Natural killer cell treated with Interleukin-12 subunit alpha and Interleukin-12 subunit beta and Interleukin-15 and Interleukin-18, amount 100 ng/mL, for 72 hours (primary cell): ENCODE measurements at regions not wholly inside any gene's neighbourhood (a gene's known extent, or its start where the extent isn't known, plus 50 kb on each side); places are given as distances from the start of the nearest gene placed in this dataset.
A peak's percentile ranks its signal among the peaks of the same experiment; 100 is the strongest.

Source experiments
- ATAC-seq, 2 donors: fragments of 150-1000 bp; cut with Tn5 transposase in 1 of 2; sonication (Bioruptor Pico), chemical (Tn5 transposase) in 1 of 2; 2 replicates each; pipeline ENCODE4 v1.10.0; 2021
- DNase-seq: peaks from one replicate; pipeline ENCODE4 v3.0.0; 2022; ENCODE audit warnings: low spot score
- H3K27ac Mint-ChIP-seq, 2 donors: 1 replicate in 1 of 2; 2 replicates in 1 of 2; pipeline ENCODE4 v1.8.0; 2022; ENCODE audit warnings: mixed read lengths in 2 of 2, mild to moderate bottlenecking in 1 of 2, moderate library complexity in 1 of 2
- H3K27me3 Mint-ChIP-seq, 2 donors: 1 replicate in 1 of 2; 2 replicates in 1 of 2; pipeline ENCODE4 v1.8.0; 2022; ENCODE audit warnings: mixed read lengths in 2 of 2
- H3K36me3 Mint-ChIP-seq: one replicate; pipeline ENCODE4 v1.8.0; 2022; ENCODE audit warnings: mixed read lengths
- H3K4me1 Mint-ChIP-seq, 2 donors: 1 replicate in 1 of 2; 2 replicates in 1 of 2; pipeline ENCODE4 v1.8.0; 2022; ENCODE audit warnings: low read depth in 2 of 2, mixed read lengths in 2 of 2, mild to moderate bottlenecking in 1 of 2
- H3K4me3 Mint-ChIP-seq: one replicate; pipeline ENCODE4 v1.8.0; 2022; ENCODE audit warnings: mixed read lengths
- H3K9me3 Mint-ChIP-seq: 2 replicates; pipeline ENCODE4 v1.8.0; 2022; ENCODE audit warnings: mixed read lengths

DNA sequence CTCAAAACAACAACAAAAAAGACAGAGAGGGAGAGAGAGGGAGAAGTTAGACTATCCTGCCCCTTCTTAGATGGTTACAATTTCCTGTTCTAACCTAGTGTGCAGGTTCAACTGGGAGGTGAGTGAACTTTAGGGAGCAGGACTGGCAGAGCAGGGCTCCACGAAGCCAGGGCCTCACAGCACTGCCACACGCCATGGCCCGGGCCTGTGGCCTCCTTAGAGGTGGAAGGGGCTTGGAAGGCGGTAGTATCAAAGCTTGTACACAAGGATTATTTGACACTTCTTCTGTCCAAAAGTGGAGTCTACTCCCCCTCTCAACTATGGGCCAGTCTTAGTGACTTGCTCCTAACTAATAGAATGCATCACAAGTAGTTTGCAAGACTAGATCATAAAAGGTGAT is 62.9 kb upstream of the TMEM72 start:
- Mint-ChIP-seq H3K27ac (no peak overlapping the region), H3K4me1 (no peaks in the 10 kb centered on the region), H3K27me3 (peaks cover 8 to 14% of the 10 kb centered on the region in 2 donors), H3K4me3 (no peak overlapping the region), H3K9me3 (no peaks in the 10 kb centered on the region), H3K36me3 (no peaks in the 10 kb centered on the region)
- no peak for DNase-seq
- ATAC-seq, result no peak

DNA sequence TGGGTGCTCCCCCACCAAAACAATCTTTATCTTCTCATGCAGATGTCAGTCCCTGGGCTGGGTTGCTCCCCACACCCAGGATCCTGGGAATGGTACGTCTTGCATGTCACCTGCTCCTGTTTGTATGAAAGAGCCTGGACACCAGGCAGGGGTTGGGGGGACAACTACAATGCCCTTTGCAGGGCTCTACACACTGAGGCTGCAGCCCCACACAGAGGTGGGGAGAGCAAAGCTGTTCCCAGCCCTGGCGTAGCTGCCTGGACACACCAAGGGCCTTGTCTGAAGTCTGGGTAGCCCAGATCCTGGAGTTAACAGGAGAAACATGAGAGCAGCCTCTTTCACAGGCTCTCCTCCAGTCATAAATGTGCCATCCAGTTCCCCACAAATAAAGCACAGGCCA is 61.2 kb upstream of the TMEM72 start:
- Mint-ChIP-seq H3K27ac (no peak overlapping the region), H3K36me3 (no peaks in the 10 kb centered on the region), H3K4me3 (no peak overlapping the region), H3K27me3 (peaks cover 8 to 14% of the 10 kb centered on the region in 2 donors), H3K4me1 (no peaks in the 10 kb centered on the region), H3K9me3 (no peaks in the 10 kb centered on the region)
- ATAC-seq, result no peak
- no peak for DNase-seq

DNA sequence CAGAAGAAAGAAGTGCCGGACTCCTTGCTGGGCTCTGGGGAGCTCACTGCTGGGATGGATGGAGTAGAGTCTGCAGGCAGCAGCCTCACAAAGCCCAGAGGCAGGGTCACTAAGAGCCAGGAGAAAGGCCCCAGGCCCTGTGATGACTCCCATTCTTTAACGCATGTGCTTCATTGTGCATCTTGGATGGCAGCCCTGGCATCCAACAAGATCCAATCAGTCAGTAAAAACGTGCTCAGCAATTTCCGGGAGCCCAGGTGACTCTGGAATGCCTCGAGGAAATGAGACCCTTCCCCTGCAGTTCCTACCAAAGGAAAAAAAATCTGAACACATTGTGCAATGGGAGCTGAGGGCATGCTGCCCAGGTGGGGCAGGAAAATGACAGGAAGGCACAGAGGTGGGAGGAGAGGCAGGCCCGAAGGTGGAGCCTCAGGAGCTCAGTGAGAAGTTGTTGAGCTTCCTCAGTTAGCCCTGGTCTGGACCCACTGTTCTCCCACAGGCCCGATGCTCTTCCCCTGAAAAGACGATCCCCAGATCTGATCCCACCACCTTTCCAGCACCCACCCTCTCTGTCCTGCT is 60.7 kb upstream of the TMEM72 start:
- Mint-ChIP-seq H3K4me3 (no peak overlapping the region), H3K27me3 (peaks cover 8 to 11% of the 10 kb centered on the region in 2 donors), H3K9me3 (no peaks in the 10 kb centered on the region), H3K36me3 (no peaks in the 10 kb centered on the region), H3K4me1 (no peaks in the 10 kb centered on the region), H3K27ac (no peak overlapping the region)
- ATAC-seq (no peak), DNase-seq (no peak)

DNA sequence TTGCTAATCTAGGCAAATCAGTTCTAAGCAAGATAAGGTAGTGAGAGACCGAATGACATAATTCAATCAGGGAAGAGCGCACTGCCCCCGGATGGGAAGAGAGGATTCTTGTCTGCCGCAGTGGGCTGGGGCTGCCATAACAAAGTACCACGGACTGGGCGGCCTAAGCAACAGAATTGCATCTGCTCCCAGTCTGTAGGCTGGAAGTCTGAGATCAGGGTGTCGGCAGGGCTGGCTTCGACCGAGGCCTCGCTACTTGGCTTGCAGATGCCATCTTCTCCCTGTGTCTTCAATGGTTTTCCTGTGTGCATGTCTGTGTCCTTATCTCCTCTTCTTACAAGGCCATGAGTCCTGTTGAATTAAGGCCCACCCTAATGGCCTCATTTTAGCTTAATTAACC is 59.7 kb upstream of the TMEM72 start:
- DNase-seq (no peak), ATAC-seq (no peak)
- Mint-ChIP-seq H3K9me3 (no peaks in the 10 kb centered on the region), H3K4me3 (no peak overlapping the region), H3K27me3 (peaks cover 1 to 3% of the 10 kb centered on the region in 2 donors), H3K27ac (no peak overlapping the region), H3K4me1 (no peaks in the 10 kb centered on the region), H3K36me3 (no peaks in the 10 kb centered on the region)

DNA sequence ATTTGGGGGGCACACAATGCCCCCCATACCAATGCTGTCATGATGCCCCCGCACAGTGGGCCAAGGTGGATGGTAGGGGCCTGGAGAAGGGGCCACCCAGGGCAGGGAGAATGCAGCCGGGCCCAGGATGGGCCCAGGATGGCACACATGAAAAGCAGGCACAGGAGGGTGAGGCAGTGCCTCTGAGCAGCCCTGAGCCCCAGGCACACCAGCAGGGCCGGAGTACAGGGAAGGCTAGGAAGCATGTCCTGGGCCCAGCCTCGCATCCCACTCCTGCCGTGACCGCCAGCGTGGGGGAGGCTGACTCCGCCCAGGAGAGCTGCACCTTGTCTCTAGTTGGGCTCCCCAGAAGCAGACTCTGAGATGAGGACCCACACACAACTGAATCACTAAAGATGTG is 59.3 kb upstream of the TMEM72 start:
- Mint-ChIP-seq H3K36me3 (no peaks in the 10 kb centered on the region), H3K27ac (no peak overlapping the region), H3K27me3 (peaks cover 0 to 3% of the 10 kb centered on the region in 2 donors), H3K4me1 (no peaks in the 10 kb centered on the region), H3K4me3 (no peak overlapping the region), H3K9me3 (no peaks in the 10 kb centered on the region)
- DNase-seq (no peak), ATAC-seq (no peak)

DNA sequence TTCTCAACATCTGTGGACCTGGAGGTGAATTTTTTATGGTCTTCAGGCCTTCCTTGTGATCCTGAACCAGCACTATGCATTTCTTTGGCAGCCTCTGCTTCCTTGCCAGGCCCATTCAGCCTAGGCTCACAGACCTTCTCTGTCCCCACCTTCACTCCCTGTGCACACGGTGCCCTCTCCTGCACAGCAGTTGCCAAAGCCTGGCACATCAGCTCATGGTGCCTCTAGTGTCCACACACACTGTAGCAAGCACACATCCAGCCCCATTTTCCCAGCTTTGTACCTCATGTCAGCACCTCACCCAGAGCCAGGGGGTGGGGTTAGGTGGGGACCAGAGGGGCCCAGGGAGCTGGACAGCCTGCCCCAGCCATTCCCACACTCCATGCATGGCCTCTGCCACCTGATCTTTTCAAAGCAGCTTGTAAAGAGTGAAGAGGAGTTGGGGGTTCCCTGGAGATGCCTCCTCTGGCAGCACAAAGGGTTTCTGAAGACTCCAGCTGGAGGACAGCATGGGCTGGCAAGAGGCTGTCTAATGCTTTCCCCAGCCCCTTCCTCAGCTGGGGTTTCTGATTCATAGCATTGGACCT is 57.9 kb upstream of the TMEM72 start:
- no peaks in the 10 kb centered on the region for H3K4me1 Mint-ChIP-seq
- H3K27ac Mint-ChIP-seq, result no peak overlapping the region
- no peaks in the 10 kb centered on the region for H3K36me3 Mint-ChIP-seq
- ATAC-seq (no peak), DNase-seq (no peak)
- H3K4me3 Mint-ChIP-seq, result no peak overlapping the region
- no peaks in the 10 kb centered on the region for H3K27me3 Mint-ChIP-seq
- no peaks in the 10 kb centered on the region for H3K9me3 Mint-ChIP-seq

DNA sequence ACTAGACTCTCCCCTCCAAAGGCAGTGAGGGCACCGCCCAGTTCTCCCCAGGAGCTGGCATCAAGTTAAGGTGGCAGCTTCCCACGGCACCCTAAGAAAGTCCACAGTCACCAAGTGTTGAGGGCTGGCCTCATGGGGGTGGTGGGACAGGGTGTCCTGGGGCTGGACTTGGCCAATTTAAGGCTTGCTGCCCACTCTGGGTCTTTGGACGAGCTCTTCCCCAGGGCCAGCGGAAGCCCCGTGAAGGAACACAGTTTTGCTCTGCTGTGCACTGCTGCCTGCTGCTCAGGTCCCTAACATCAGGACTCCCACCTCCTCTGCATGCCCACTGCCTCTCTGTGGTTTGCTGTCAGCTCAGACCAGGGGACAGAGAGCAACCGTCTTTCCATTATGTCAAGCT is 57.3 kb upstream of the TMEM72 start:
- Mint-ChIP-seq H3K4me1 (no peaks in the 10 kb centered on the region), H3K36me3 (no peaks in the 10 kb centered on the region), H3K27me3 (no peaks in the 10 kb centered on the region), H3K27ac (no peak overlapping the region), H3K4me3 (no peak overlapping the region), H3K9me3 (no peaks in the 10 kb centered on the region)
- DNase-seq (no peak), ATAC-seq (no peak)

DNA sequence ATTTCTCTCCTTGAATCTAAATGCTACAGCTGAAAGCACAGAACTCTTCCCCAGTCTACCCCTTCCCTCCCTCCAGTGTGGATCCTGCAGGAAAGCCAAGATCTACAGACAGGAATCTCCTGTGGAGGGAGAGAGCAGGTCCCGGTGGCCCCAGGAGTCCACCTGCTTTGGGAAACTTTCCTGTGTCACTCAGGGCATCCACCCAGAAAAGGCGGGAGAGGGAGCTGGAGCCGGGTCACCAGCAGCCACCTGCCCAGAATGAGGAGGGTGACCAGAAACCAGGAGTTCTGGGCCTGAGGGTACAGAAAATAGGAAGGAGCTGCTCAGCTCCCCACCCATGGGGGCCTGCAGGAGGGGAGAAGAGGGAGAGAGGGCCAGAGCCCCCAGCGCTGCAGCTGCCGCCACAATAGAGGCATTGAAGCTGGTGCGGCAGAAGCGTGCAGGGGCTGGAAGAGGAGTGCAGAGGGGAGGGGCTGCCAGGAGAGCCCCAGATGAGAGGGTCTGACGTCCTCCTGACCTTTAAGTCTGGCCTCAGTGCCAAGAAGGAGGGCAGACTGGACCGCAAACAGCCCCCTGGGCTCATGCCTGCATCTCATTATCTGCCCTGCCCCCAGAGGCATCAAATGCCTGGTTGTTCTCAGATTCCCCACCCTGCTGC is 56.3 kb upstream of the TMEM72 start:
- H3K36me3 Mint-ChIP-seq, result no peaks in the 10 kb centered on the region
- no peaks in the 10 kb centered on the region for H3K9me3 Mint-ChIP-seq
- no peaks in the 10 kb centered on the region for H3K27me3 Mint-ChIP-seq
- H3K4me3 Mint-ChIP-seq, result no peak overlapping the region
- ATAC-seq (no peak), DNase-seq (no peak)
- no peaks in the 10 kb centered on the region for H3K4me1 Mint-ChIP-seq
- no peak overlapping the region for H3K27ac Mint-ChIP-seq

DNA sequence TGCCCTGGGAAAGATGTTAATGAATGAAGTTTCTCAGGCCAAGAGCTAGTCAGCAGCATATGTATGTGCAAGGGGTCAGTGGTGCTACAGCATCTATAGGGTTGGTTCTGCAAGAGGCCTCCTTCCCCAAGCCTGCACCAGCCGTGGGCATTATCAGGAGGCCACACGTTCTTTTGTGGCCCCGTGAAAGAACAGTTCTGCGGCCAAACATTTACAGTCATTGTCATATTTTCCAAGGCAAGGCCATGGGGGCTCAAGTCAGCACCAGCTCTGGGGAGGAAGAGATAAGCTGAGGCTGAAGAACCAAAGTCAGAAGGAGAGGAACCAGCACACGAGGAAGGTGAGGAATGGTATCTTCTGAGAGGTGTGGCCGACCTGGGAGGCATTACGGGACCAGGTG is 54.4 kb upstream of the TMEM72 start:
- H3K9me3 Mint-ChIP-seq, result no peaks in the 10 kb centered on the region
- no peak overlapping the region for H3K27ac Mint-ChIP-seq
- ATAC-seq (no peak), DNase-seq (no peak)
- H3K4me3 Mint-ChIP-seq, result no peak overlapping the region
- no peaks in the 10 kb centered on the region for H3K4me1 Mint-ChIP-seq
- no peaks in the 10 kb centered on the region for H3K36me3 Mint-ChIP-seq
- H3K27me3 Mint-ChIP-seq, result no peaks in the 10 kb centered on the region

DNA sequence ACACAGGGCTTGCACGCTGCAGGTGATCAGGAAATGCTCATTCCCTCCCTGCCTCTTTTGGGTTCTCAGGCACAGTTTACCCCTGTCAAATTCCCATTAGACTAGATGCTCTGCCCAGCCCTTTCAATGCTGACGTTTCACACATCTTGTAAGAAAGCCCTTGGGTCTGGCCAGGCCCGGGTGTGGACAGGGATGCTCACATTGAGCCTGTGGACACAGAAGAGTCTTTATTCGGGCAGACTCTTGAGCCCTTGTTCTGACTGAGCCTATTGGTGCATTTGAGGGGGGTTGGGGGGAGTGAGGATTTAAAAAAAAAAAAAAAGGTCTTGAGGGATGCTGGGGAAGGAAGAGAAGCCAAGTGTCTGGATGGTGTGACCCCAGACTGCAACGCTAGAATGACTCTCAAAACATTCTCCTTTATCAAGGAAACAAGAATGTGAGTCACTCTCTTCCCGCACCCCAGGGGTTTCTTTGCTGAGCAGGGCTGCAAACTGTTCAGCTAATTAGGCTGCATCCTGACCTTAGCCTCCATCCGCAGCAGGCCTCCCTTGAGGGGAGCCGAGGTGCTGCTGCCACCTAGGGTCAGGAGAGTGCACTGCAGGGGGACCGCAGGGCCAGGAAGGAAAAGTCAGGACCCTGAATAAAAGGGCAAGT is 53.6 kb upstream of the TMEM72 start:
- Mint-ChIP-seq H3K4me3 (no peak overlapping the region), H3K27me3 (peaks cover 4% of the 10 kb centered on the region in 2 donors), H3K36me3 (no peaks in the 10 kb centered on the region), H3K27ac (no peak overlapping the region), H3K4me1 (no peaks in the 10 kb centered on the region), H3K9me3 (no peaks in the 10 kb centered on the region)
- DNase-seq, result no peak
- ATAC-seq, result peak; percentile 60 to 79

DNA sequence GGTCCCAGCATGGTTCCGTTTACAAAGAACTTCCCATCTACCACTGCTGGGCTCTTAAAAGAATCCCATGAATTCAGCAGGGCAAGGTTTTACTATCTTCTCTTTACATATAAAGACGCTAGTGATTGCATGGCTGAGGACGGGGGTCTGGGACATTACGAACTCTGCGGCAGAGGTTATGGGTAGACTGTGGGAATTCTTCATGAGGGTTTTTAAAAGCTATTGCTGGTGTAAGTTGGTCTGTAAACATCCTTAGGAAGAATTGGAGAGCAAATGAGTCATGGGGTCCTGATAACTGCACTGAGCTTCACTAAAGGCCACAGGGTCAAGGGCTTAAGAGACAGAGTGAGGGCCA is 53.1 kb upstream of the TMEM72 start:
- H3K4me1 Mint-ChIP-seq, result no peaks in the 10 kb centered on the region
- H3K27me3 Mint-ChIP-seq, result peaks cover 7 to 9% of the 10 kb centered on the region in 2 donors
- no peak overlapping the region for H3K4me3 Mint-ChIP-seq
- H3K36me3 Mint-ChIP-seq, result no peaks in the 10 kb centered on the region
- no peak for ATAC-seq
- no peak overlapping the region for H3K27ac Mint-ChIP-seq
- no peak for DNase-seq
- H3K9me3 Mint-ChIP-seq, result no peaks in the 10 kb centered on the region

DNA sequence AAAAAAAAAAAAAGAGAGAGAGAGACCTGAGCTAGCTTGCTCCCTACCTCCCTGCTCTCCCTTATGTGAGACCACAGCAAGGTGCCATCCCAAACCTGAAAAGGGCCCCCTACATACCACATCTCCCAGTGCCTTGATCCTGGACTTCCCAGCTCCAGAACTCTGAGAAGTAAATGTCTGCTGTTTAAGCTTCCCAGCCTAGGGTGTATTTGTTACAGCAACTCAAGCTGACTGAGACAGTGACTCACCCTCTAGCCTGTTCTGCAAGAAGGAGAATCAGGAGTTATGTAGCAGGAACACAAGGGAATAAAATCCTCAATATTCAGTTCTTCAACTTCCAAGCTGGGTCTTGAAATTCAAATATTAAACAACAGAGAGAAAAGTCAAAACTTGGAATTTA is 52.1 kb upstream of the TMEM72 start:
- Mint-ChIP-seq H3K4me3 (no peak overlapping the region), H3K4me1 (peaks cover 4% of the 10 kb centered on the region in 2 donors), H3K27ac (no peak overlapping the region), H3K36me3 (no peaks in the 10 kb centered on the region), H3K27me3 (peaks cover 13 to 16% of the 10 kb centered on the region in 2 donors), H3K9me3 (no peaks in the 10 kb centered on the region)
- no peak for ATAC-seq
- no peak for DNase-seq

DNA sequence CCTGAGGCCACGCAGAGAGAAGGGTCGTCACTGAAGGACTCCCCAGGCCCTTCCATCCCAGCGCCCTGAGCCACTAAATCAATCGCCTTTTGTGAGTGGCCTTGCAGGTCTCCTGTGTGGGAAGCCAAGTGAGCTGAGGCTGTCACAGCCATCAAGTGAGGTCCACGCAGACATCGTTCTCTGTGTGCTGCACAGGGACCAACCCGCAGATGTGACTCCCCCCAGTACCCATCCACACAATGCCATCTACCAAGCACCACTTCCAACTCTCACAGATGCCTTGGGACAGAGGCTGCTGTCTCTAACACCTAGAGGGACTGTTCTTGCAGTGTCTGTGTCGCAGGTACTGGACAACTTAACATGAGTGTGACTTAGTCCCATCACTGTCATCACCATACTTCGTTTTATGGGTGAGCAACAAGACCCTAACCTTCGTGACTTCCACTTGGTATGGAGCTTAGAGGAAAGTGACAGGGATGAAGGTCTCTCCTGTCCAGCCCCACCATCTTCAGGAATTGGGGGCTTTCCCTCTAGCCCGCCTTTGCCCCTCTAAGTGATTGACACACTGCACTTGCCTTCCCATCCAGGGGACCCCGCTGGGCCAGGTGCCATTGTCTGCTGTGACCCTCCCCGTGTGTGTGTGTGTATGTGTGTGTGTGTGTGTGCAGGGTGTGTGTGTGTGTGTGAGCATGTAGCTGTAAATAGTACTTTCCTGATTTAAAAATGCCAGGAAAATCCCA is 51.4 kb upstream of the TMEM72 start:
- Mint-ChIP-seq H3K27me3 (peaks cover 18 to 24% of the 10 kb centered on the region in 2 donors), H3K9me3 (no peaks in the 10 kb centered on the region), H3K4me3 (no peak overlapping the region), H3K27ac (no peak overlapping the region), H3K36me3 (no peaks in the 10 kb centered on the region), H3K4me1 (peaks cover 9 to 11% of the 10 kb centered on the region in 2 donors)
- DNase-seq (no peak), ATAC-seq (no peak)
